HPDE6-E6E7 (cell line): ENCODE measurements at regions not wholly inside any gene's neighbourhood (a gene's known extent, or its start where the extent isn't known, plus 50 kb on each side); places are given as distances from the start of the nearest gene placed in this dataset.

Experiments used
- DNase-seq: peaks from one replicate; pipeline ENCODE4 v3.0.0; 2011; ENCODE audit warnings: missing footprints; ENCODE audit errors: extremely low spot score

DNA sequence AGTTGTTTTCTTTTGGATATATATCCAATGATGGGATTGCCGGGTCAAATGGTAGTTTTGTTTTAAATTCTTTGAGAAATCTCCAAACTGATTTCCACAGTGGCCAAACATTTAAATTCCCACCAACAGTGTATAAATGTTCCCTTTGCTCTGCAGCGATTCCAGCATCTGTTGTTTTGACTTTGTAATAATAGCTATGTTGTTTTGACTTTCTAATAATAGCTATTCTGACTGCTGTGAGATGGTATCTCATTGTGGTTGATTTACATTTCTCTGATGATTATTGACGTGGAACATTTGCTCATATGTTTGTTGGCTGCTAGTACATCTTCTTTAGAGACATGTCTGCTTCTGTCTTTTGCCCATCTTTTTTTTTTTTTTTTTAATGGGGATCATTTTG is 332.2 kb upstream of the GBE1 start:
- DNase-seq, result no peak

DNA sequence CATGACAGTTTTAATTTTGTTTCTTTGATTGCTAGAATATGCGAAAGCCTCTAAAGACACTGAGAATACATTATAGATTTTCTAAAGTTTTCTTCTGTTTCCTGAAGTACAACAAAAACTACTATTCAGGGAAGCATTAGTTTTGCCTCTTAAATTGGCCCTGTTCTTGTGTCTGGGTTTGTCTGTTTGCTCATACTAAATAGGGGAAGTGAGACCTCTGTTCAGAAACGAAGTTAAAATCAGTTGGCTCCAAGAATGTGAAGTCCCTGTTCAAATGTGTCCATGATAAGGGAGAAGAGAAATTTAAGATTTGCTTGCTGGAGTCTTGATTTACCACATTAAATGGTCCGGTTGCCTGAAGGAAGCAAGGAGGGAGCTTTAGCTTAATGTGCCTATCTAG is 327.3 kb upstream of the GBE1 start:
- DNase-seq, result no peak

GRCh38 chr3:82087958-82088357 is 326.5 kb upstream of the GBE1 start:
- peak; percentile 10 for DNase-seq

- DNase-seq, result no peak
Measured at GRCh38 chr3:82085851-82086475, 324.5 kb upstream of the GBE1 start.

- no peak for DNase-seq
Measured at GRCh38 chr3:82085356-82085755, 323.9 kb upstream of the GBE1 start.

DNA sequence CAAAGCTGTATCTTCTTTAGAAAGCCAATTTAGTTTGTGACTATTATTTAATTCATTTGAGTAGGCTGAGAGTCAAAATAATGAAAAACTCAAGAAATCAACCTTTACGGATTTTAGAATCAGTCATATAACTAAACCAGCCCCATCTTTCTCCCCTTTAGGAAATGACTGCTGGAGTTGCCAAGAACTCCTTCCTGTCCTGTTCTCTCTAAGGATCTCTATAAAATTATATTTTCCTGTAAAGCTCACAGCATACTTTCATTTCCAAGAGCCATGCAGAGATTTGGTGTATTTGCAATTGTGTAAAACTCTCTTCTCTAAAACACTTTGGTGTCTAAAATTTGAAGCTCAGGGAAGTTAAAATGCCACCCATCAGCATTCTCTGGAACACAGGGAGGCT is 323.4 kb upstream of the GBE1 start:
- no peak for DNase-seq

DNA sequence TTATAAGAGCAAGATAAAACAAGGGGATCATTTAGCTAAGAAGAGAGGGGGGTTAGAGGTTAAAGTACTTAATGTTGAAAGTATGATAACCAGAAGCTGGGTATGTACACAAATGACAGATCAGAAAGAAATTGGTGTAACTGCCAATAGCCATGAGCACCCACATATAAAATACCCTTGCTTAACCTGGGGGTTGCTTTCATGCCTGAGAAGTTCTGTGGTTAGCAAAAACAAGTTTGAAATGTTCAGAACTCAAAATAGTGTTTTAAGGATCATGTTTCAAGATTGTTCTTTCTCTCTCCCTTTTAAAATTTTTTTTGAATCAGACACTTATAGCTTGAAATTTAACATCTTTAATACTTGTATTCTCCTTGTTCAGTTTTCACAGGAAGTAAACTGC is 321.4 kb upstream of the GBE1 start:
- no peak for DNase-seq

DNA sequence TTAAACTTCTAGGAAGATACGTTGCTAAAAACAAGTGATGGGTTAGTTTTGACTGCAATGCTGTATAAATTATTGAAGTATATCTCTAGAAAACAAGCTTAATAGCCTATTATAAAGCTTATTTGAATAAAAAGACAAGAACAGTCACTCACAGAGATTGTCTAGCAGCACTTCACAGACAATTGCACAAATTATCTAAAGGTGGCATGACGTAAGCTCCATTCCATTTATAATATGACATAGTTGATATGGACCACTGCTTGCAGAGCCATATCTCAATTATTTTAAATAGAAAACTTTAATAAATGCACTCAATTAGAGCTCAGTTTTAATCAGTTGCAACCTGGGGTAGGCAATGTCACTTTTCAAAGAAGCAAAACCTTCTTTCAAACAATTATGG is 319.9 kb upstream of the GBE1 start:
- DNase-seq, result no peak

DNA sequence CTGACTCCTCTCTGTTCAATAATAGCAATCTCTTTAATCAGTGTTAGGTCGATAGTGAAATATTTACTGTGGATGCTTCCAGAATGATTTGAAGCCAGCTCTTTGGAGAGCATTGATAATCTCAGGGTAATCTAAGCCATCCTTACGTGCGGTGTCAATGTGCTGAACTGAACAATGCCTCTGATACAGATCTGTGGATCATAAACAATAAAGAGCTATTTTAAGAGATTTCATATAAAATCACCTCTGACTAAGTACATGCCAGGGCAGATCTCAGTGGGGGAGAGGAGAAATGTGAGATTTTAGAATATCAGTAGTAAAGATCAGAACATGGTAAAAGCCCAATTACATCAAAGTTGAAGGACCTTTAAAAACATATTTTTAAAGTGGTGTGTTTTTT is 319.3 kb upstream of the GBE1 start:
- no peak for DNase-seq

- DNase-seq, result no peak
Measured at GRCh38 chr3:82080261-82080660, 318.8 kb upstream of the GBE1 start.

GRCh38 chr3:82079335-82079890 is 318.0 kb upstream of the GBE1 start:
- DNase-seq, result no peak

GRCh38 chr3:82078246-82078645 is 316.8 kb upstream of the GBE1 start:
- no peak for DNase-seq

GRCh38 chr3:82067420-82067819 is 306.0 kb upstream of the GBE1 start:
- no peak for DNase-seq

- no peak for DNase-seq
Measured at GRCh38 chr3:82058809-82059208, 297.4 kb upstream of the GBE1 start.

DNA sequence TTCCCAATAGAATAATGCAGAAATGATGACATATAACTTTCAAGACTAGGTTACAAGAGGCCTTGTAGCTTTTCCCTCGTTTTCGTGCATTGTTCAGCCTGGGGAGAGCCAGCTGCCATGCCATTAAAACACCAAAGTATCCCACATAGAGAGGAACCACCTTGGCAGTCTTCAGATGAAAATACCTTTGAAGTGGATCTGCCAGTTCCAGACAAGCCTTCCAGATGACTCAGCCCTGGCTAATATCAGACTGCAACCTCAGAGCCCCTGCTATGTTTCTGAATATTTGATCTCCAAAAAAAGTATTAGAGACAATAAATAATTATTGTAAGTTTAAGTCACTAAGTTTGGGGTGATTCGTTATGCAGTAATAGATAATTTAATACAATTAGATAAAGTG is 294.3 kb upstream of the GBE1 start:
- peak; percentile 4 for DNase-seq

- no peak for DNase-seq
Measured at GRCh38 chr3:82054849-82055248, 293.4 kb upstream of the GBE1 start.

DNA sequence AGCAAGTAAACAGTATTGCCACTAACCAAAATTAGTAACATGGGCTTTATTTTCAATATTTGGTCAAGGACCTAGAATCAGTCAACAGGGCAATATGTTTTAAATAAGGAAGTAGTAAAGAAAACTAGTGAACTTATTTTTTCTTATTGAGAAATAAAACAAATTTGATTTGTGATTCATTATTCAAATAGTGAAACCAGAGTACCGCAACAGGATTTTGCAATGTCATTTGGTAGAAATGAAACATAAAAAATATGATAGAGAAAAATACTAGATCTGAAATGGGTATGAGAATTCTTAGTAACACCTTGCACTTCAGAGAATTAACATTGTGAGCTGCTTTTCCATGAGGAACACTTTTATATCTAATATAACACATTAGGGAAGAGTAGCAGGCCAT is 291.8 kb upstream of the GBE1 start:
- no peak for DNase-seq

DNA sequence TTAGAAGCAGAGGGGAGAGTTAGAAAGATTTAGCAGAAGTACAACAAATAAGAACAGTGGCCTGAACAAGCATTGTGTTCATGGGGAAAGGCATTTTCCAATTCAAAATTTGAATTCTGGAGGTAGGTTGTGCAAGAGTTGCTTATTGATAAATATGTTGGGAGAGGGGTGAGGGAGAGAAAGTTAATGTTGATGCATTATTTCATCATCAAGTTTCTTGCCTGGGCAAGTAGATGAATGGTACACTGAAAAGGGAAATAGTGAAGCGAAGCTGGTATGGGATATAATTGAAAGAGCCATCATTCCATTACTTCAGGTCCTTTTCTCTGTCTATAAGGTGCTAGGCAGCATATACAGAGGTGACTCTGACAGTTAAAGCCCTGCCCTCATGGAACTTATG is 288.9 kb upstream of the GBE1 start:
- DNase-seq, result no peak

GRCh38 chr3:82048711-82049110 is 287.3 kb upstream of the GBE1 start:
- DNase-seq, result no peak

DNA sequence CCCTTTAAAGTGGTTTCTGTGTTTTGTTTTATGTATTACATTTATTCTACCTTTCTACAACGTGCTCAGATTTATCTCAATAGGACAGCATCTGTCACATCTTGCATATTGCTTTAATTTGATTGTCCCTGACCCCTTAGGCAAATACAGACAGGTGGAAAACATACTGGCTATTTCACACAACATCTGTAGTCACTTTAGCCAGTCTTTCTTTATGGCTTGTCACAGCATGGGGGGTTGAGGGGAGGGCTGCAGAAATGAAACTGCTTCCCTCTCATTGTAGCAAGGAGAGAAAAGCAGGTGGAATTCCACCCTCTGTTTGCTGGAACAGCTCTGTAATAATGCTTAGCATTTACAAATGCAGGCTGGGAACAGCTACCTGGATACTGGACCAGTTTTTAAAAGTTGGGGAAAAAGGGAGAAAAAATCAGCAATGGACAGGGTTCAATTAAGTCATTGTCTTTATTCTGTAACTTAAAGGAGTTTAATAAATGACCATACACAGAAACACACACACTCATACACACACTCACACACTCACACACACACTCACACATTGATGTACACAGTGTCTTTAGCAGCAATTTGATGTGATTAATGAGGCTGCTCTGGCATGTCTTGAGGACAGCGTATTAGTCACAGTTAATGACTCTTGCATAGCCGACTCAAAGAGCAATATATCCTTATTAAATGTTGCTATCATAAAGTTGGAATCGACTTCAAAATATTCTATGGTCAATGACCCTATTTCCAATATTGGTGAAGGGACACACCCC is 283.7 kb upstream of the GBE1 start:
- no peak for DNase-seq

DNA sequence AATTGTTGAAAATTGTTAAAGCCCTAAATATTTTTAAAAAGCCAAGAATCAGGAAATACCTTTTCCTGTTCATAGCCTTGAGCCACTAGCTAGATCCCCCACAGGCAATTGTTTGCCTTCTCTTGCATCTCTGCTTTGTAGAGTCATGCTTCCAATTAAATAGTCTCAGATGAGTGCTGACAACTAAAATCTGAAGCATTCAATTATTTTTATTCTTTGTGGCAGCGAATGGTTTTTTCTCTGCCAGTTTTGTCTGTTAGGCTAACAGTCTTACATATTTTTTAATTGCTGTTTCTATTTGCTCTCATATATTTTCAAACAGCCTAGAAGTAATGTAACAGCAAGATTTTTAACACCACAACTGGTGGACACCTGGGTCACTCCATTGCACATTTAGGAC is 277.1 kb upstream of the GBE1 start:
- DNase-seq, result no peak

DNA sequence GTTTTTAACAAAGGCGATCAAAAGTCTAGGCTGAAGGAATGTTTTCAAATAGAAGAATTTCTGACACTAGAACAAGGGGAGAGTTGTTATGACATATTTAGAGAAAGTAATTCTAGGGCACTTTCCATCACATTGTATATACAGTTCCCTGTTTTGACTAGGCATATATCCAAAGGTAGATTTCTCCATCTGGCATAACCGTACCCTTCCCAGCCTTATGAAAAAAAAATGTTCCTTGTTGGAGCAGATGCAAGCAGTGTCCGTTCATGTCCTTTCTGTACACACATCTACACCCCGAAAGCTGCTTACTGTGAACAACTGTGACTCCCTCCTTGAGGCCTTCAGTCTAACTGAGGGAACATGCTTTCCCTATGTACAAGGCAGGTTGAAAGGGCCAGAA is 271.7 kb upstream of the GBE1 start:
- no peak for DNase-seq

DNA sequence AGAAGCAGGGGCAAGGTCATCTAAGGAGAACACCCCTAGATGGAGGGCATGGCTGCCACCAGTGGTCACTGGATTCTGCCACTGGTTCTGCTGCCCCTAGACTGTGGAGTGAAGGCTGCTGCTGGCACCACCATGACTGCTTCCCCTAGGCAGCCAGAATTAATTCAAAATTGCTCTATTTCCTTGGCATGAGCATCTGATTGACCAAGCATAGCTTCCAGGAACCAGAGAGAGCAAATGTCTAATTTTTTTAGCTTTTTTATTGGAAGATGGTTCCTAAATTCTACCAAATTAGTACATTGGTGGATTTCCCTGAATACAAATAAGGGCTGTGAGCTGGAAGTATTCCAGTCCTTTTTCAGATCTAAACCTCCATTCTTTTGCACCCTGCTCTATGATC is 270.2 kb upstream of the GBE1 start:
- DNase-seq, result no peak
